GM12865 (cell line): ENCODE measurements at regions not wholly inside any gene's neighbourhood (a gene's known extent, or its start where the extent isn't known, plus 50 kb on each side); places are given as distances from the start of the nearest gene placed in this dataset.

ENCODE experiments used
- DNase-seq: peaks from one replicate; pipeline ENCODE4 v3.0.0; 2010; ENCODE audit warnings: low read depth
- H3K4me3 ChIP-seq: 2 replicates; pipeline ENCODE4 v1.5.1; 2011; ENCODE audit warnings: mild to moderate bottlenecking, low read depth, low read length, control low read depth
- CTCF ChIP-seq: IDR thresholded peaks from 2 replicates; pipeline ENCODE4 v1.5.1; 2011; ENCODE audit warnings: low read length, control low read depth, low read depth, inconsistent platforms; ENCODE audit not compliant: insufficient read depth; ENCODE audit errors: missing control alignments

GRCh38 chr12:127231371-127231770 lies 1035.6 kb upstream of the TMEM132C start:
- no peak for DNase-seq
- no peak for TF ChIP-seq CTCF
- H3K4me3 ChIP-seq: no peak overlapping the region

- H3K4me3 ChIP-seq: no peak overlapping the region
- no peak for TF ChIP-seq CTCF
- no peak for DNase-seq
Measured at GRCh38 chr12:127233016-127233415, 1034.0 kb upstream of the TMEM132C start.

- H3K4me3 ChIP-seq: no peak overlapping the region
- no peak for TF ChIP-seq CTCF
- no peak for DNase-seq
Measured at GRCh38 chr12:127235761-127236160, 1031.2 kb upstream of the TMEM132C start.

GRCh38 chr12:127236491-127236890 lies 1030.5 kb upstream of the TMEM132C start:
- DNase-seq: no peak
- H3K4me3 ChIP-seq: no peak overlapping the region
- TF ChIP-seq CTCF: no peak

- no peak for DNase-seq
- TF ChIP-seq CTCF: no peak
- no peak overlapping the region for H3K4me3 ChIP-seq
Measured at GRCh38 chr12:127237151-127237550, 1029.8 kb upstream of the TMEM132C start.

GRCh38 chr12:127238107-127238506 lies 1028.9 kb upstream of the TMEM132C start:
- no peak for DNase-seq
- no peak overlapping the region for H3K4me3 ChIP-seq
- no peak for TF ChIP-seq CTCF

GRCh38 chr12:127239781-127240180 lies 1027.2 kb upstream of the TMEM132C start:
- no peak for DNase-seq
- H3K4me3 ChIP-seq: no peak overlapping the region
- TF ChIP-seq CTCF: no peak
